H1 (cell line): ENCODE measurements at regions not wholly inside any gene's neighbourhood (a gene's known extent, or its start where the extent isn't known, plus 50 kb on each side); places are given as distances from the start of the nearest gene placed in this dataset.

Experiments used
- CTCF ChIA-PET: fragments of 300-600 bp; sonication (Branson Sonifier 250); formaldehyde crosslinking; loops from one replicate; lab custom pipeline; 2021; ENCODE audit not compliant: partially characterized antibody; lab: Charles Lee
- POLR2A ChIA-PET: fragments of 300-600 bp; sonication (Branson Sonifier 250); formaldehyde crosslinking; loops from one replicate; lab custom pipeline; 2021; ENCODE audit warnings: inconsistent platforms; ENCODE audit not compliant: partially characterized antibody; lab: Charles Lee
- DNase-seq, 2 experiments: peaks; one replicate each; pipeline versions ENCODE4 v3.0.0 to v3.0.0-alpha.2; 2010 to 2022; ENCODE audit warnings: low spot score in 2 of 2, low read depth in 1 of 2, mixed read lengths in 1 of 2
- FAIRE-seq: peaks from 2 replicates; lab custom pipeline; 2011; peaks lifted over from hg19 to GRCh38; lab: Jason Lieb, UNC
- H2AFZ ChIP-seq: 2 replicates; pipeline ENCODE4 v1.8.1; 2012; ENCODE audit warnings: low read length, inconsistent platforms
- H2AK5ac ChIP-seq: 2 replicates; pipeline ENCODE4 v1.6.1; 2013; ENCODE audit warnings: low read depth, low read length
- H2BK120ac ChIP-seq: replicated peaks from 2 replicates; pipeline ENCODE3; 2013; ENCODE audit warnings: low read depth, low read length, inconsistent platforms
- H2BK12ac ChIP-seq: 2 replicates; pipeline ENCODE4 v1.6.1; 2013; ENCODE audit warnings: low read depth, low read length
- H2BK15ac ChIP-seq: 2 replicates; pipeline ENCODE4 v1.6.1; 2013; ENCODE audit warnings: low read length
- H2BK20ac ChIP-seq: 2 replicates; pipeline ENCODE4 v1.6.1; 2013; ENCODE audit warnings: low read length
- H2BK5ac ChIP-seq: 2 replicates; pipeline ENCODE4 v1.6.1; 2013; ENCODE audit warnings: low read depth, low read length
- H3K14ac ChIP-seq: 2 replicates; pipeline ENCODE4 v1.6.1; 2013; ENCODE audit warnings: inconsistent platforms; ENCODE audit not compliant: insufficient read length
- H3K18ac ChIP-seq: 2 replicates; pipeline ENCODE4 v1.6.1; 2013; ENCODE audit warnings: low read length; ENCODE audit errors: extremely low read depth
- H3K23ac ChIP-seq: 2 replicates; pipeline ENCODE4 v1.6.1; 2013; ENCODE audit warnings: inconsistent platforms; ENCODE audit not compliant: insufficient read length
- H3K23me2 ChIP-seq: 2 replicates; pipeline ENCODE4 v1.6.1; 2013; ENCODE audit warnings: low read depth, low read length
- H3K27ac ChIP-seq: 2 replicates; pipeline ENCODE4 v1.6.1; 2011; ENCODE audit warnings: low read depth, low read length, inconsistent platforms
- H3K27me3 ChIP-seq, 4 experiments: replicated peaks in 1 of 4; 1 replicate in 1 of 4; 2 replicates in 3 of 4; pipeline versions ENCODE4 v1.6.1 to v1.8.1; 2011 to 2013; ENCODE audit warnings: low read length in 3 of 4, mild to moderate bottlenecking in 3 of 4, inconsistent platforms in 2 of 4, mixed read lengths in 2 of 4, moderate library complexity in 1 of 4; ENCODE audit not compliant: control insufficient read depth in 3 of 4, insufficient read depth in 3 of 4; ENCODE audit errors: extremely low read depth in 1 of 4
- H3K36me3 ChIP-seq, 4 experiments: 2 replicates each; pipeline versions ENCODE4 v1.6.1 to v1.8.1; 2011 to 2013; ENCODE audit warnings: mild to moderate bottlenecking in 4 of 4, low read length in 3 of 4, moderate library complexity in 2 of 4, control low read depth in 1 of 4, inconsistent platforms in 1 of 4; ENCODE audit not compliant: insufficient read depth in 4 of 4, control insufficient read depth in 2 of 4
- H3K4ac ChIP-seq: replicated peaks from 2 replicates; pipeline ENCODE3; 2013; ENCODE audit warnings: low read length, low read depth, mixed read lengths, inconsistent platforms; ENCODE audit not compliant: insufficient read length
- H3K4me1 ChIP-seq, 4 experiments: replicated peaks in 1 of 4; 1 replicate in 1 of 4; 2 replicates in 3 of 4; pipeline versions ENCODE4 v1.6.1 to v1.8.1; 2011 to 2013; ENCODE audit warnings: low read length in 3 of 4, inconsistent platforms in 2 of 4, mixed read lengths in 1 of 4; ENCODE audit not compliant: insufficient read depth in 4 of 4, control insufficient read depth in 3 of 4
- H3K4me2 ChIP-seq, 2 experiments: 2 replicates each; pipeline versions ENCODE4 v1.6.1 to v1.8.1; 2011 to 2013; ENCODE audit warnings: low read depth in 2 of 2, low read length in 2 of 2, control low read depth in 1 of 2, inconsistent platforms in 1 of 2, mild to moderate bottlenecking in 1 of 2; ENCODE audit not compliant: insufficient read depth in 1 of 2
- H3K4me3 ChIP-seq, 4 experiments: fragments of 200-600, 300-600 bp in 1 of 4; sonication (generic), shearing (Covaris generic), sonication (Bioruptor Twin) in 1 of 4; 2 replicates each; pipeline versions ENCODE4 v1.5.1 to v1.8.1; 2011 to 2016; ENCODE audit warnings: low read length in 4 of 4, low read depth in 3 of 4, control low read depth in 2 of 4, inconsistent platforms in 2 of 4, mild to moderate bottlenecking in 2 of 4, mixed read lengths in 1 of 4, moderate library complexity in 1 of 4; ENCODE audit not compliant: insufficient read depth in 2 of 4; ENCODE audit errors: extremely low read depth in 1 of 4
- H3K56ac ChIP-seq: replicated peaks from 2 replicates; pipeline ENCODE3; 2013; ENCODE audit warnings: low read depth, mild to moderate bottlenecking, mixed read lengths, low read length, inconsistent platforms; ENCODE audit not compliant: insufficient read length
- H3K79me1 ChIP-seq: 2 replicates; pipeline ENCODE4 v1.6.1; 2013; ENCODE audit warnings: low read depth, low read length, control low read depth
- H3K79me2 ChIP-seq, 2 experiments: 2 replicates each; pipeline versions ENCODE4 v1.6.1 to v1.8.1; 2012 to 2013; ENCODE audit warnings: low read length in 2 of 2, mild to moderate bottlenecking in 2 of 2, inconsistent platforms in 1 of 2; ENCODE audit not compliant: insufficient read depth in 2 of 2, control insufficient read depth in 1 of 2
- H3K9ac ChIP-seq, 4 experiments: replicated peaks in 1 of 4; 1 replicate in 1 of 4; 2 replicates in 3 of 4; pipeline versions ENCODE4 v1.6.1 to v1.8.1; 2011 to 2013; ENCODE audit warnings: low read depth in 3 of 4, low read length in 3 of 4, control low read depth in 2 of 4, mild to moderate bottlenecking in 2 of 4, moderate library complexity in 2 of 4, inconsistent platforms in 1 of 4; ENCODE audit errors: extremely low read depth in 1 of 4
- H3K9me3 ChIP-seq, 2 experiments: 2 replicates each; pipeline versions ENCODE4 v1.6.1 to v1.8.1; 2012 to 2013; ENCODE audit warnings: mild to moderate bottlenecking in 2 of 2, moderate library complexity in 2 of 2, control low read depth in 1 of 2, inconsistent platforms in 1 of 2, low read depth in 1 of 2, low read length in 1 of 2, mixed read lengths in 1 of 2; ENCODE audit not compliant: insufficient read depth in 2 of 2
- H4K20me1 ChIP-seq, 2 experiments: replicated peaks in 1 of 2; 2 replicates each; pipeline versions ENCODE3 to v1.8.1; 2011 to 2013; ENCODE audit warnings: inconsistent platforms in 2 of 2, low read length in 2 of 2, mild to moderate bottlenecking in 1 of 2; ENCODE audit not compliant: insufficient read depth in 2 of 2, control insufficient read depth in 1 of 2
- H4K5ac ChIP-seq: 2 replicates; pipeline ENCODE4 v1.6.1; 2013; ENCODE audit warnings: low read length, low read depth, mixed read lengths, inconsistent platforms; ENCODE audit not compliant: insufficient read length
- H4K8ac ChIP-seq: 2 replicates; pipeline ENCODE4 v1.8.0; 2013; ENCODE audit warnings: mild to moderate bottlenecking, moderate library complexity, low read length, inconsistent platforms; ENCODE audit not compliant: insufficient read depth; ENCODE audit errors: extremely low read depth
- H4K91ac ChIP-seq: replicated peaks from 2 replicates; pipeline ENCODE3; 2013; ENCODE audit warnings: low read length, mixed read lengths, inconsistent platforms; ENCODE audit not compliant: insufficient read length
- KDM1A ChIP-seq: fragments of 200-600, 300-600 bp; sonication (generic); IDR thresholded peaks from 2 replicates; pipeline ENCODE4 v1.7.1; 2016; ENCODE audit warnings: mild to moderate bottlenecking, low read length, borderline replicate concordance
- KDM4A ChIP-seq: IDR thresholded peaks from one replicate; pipeline ENCODE4 v1.7.1; 2012; ENCODE audit warnings: low read depth, mild to moderate bottlenecking, moderate library complexity, low read length, inconsistent platforms; ENCODE audit not compliant: severe bottlenecking
- SP2 ChIP-seq: IDR thresholded peaks from 2 replicates; pipeline ENCODE4 v1.6.1; 2012; ENCODE audit warnings: mild to moderate bottlenecking, low read length, inconsistent platforms
- SRF ChIP-seq: IDR thresholded peaks from 2 replicates; pipeline ENCODE4 v1.6.1; 2011; ENCODE audit warnings: mild to moderate bottlenecking, low read depth, low read length, moderate library complexity
- TCF12 ChIP-seq: IDR thresholded peaks from 2 replicates; pipeline ENCODE4 v1.6.1; 2011; ENCODE audit warnings: low read depth, mild to moderate bottlenecking, low read length
- WGBS, 2 experiments: shearing (Covaris generic) in 1 of 2; methylation state at CpG; one replicate each; pipeline versions ENCODE4 v1.1.6 to v1.1.7; 2013 to 2015; ENCODE audit warnings: low lambda C conversion rate in 2 of 2, mixed read lengths in 2 of 2, inconsistent platforms in 1 of 2, low coverage in 1 of 2, missing lambda C conversion rate in 1 of 2; ENCODE audit not compliant: insufficient replicate concordance in 2 of 2, insufficient coverage in 1 of 2, insufficient read length in 1 of 2; ENCODE audit errors: extremely low coverage in 1 of 2, missing lambda C conversion rate in 1 of 2; 5-methylcytosine and 5-hydroxymethylcytosine counted together

GRCh38 chr13:85373322-85373721 lies 425.9 kb downstream of the SLITRK6 start:
- H3K14ac ChIP-seq = no peak overlapping the region

More at GRCh38 chr13:85373322-85373721, 425.9 kb downstream of the SLITRK6 start:
- Histone ChIP-seq H3K23me2 (no peaks in the 10 kb centered on the region), H2BK5ac (no peak overlapping the region), H3K23ac (no peak overlapping the region), H3K4ac (no peak overlapping the region), H4K91ac (no peak overlapping the region), H3K79me1 (no peaks in the 10 kb centered on the region), H3K27me3 (no peaks in the 10 kb centered on the region), H4K5ac (no peak overlapping the region), H2BK15ac (no peak overlapping the region), H2BK12ac (no peak overlapping the region), H2AK5ac (no peak overlapping the region), H3K18ac (no peak overlapping the region), H3K56ac (no peak overlapping the region), H3K4me1 (no peaks in the 10 kb centered on the region), H4K20me1 (no peaks in the 10 kb centered on the region), H3K4me3 (no peak overlapping the region), H3K27ac (no peak overlapping the region), H3K4me2 (no peak overlapping the region), H4K8ac (no peak overlapping the region), H3K36me3 (no peaks in the 10 kb centered on the region), H3K79me2 (no peaks in the 10 kb centered on the region), H3K9me3 (no peaks in the 10 kb centered on the region), H2BK120ac (no peak overlapping the region), H3K9ac (no peak overlapping the region), H2BK20ac (no peak overlapping the region), H2AFZ (no peak overlapping the region)
- FAIRE-seq = no peak
- 95% methylated on average over 3 of the region's 3 CpGs; no CpG with 5 or more reads in 1 of the 2 experiments for WGBS, 2 experiments
- DNase-seq = no peak
- POLR2A ChIA-PET = no interaction called here
- CTCF ChIA-PET = no interaction called here
- TF ChIP-seq TCF12 (no peak), SRF (no peak), KDM4A (no peak), KDM1A (no peak), SP2 (no peak)
